ENCODE measurements at regions not wholly inside any gene's neighbourhood (a gene's known extent, or its start where the extent isn't known, plus 50 kb on each side); places are given as distances from the start of the nearest gene placed in this dataset.

DNA sequence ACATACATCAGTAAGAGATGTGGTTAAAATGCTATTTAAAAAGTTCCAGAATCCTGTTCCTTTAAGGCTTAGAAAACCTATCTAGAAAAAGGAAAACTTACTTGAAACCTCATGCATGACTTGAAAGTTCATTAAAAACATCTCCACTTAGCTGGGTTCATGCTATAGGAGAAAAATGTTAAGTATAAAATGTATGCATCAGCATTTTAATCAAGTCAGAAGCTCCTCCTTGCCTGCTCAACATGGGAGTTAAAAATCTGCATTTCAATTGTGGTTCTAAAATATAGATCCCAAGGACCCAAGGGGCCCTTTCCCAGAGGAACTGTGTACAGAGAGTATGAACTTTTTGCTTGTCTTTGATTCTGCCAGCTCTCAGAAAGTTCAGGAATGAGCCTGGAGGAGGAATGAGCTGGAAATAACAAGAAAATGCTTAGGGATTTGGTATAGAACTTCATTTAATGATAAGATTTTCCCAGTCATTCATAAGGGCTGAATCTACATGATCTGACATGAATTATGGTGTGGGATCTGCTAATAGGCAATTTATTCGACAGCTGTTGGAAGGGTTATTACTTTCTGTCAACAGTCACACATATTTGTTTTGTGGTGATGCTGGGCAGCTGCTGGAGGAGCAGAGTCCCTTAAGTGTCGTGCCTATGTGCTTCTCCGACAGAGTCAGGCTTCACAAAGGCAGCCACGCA, 85.6 kb upstream of the MTPN start:
- TF ChIP-seq, protein P1, sequence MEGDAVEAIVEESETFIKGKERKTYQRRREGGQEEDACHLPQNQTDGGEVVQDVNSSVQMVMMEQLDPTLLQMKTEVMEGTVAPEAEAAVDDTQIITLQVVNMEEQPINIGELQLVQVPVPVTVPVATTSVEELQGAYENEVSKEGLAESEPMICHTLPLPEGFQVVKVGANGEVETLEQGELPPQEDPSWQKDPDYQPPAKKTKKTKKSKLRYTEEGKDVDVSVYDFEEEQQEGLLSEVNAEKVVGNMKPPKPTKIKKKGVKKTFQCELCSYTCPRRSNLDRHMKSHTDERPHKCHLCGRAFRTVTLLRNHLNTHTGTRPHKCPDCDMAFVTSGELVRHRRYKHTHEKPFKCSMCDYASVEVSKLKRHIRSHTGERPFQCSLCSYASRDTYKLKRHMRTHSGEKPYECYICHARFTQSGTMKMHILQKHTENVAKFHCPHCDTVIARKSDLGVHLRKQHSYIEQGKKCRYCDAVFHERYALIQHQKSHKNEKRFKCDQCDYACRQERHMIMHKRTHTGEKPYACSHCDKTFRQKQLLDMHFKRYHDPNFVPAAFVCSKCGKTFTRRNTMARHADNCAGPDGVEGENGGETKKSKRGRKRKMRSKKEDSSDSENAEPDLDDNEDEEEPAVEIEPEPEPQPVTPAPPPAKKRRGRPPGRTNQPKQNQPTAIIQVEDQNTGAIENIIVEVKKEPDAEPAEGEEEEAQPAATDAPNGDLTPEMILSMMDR (IDR thresholded peaks at IDR 0.05) = no peak
- TF ChIP-seq POLR2AphosphoS5 (IDR thresholded peaks at IDR 0.05) (no peak), EP300 (IDR thresholded peaks at IDR 0.05) (no peak), POLR2A (IDR thresholded peaks at IDR 0.05) (no peak)

All from stomach (tissue), 4 donors.